Glomerular visceral epithelial cell (primary cell): ENCODE measurements at regions not wholly inside any gene's neighbourhood (a gene's known extent, or its start where the extent isn't known, plus 50 kb on each side); places are given as distances from the start of the nearest gene placed in this dataset.
"Not testable (repeated sequence)": the region's sequence is repeated elsewhere in the genome, so short reads cannot be mapped to it uniquely, and the experiment has no call there.

Experiments
- DNase-seq: peaks from one replicate; pipeline ENCODE4 v3.0.0-alpha.2; 2016; ENCODE audit errors: extremely low spot score

GRCh38 chr7:50856231-50856630 is 73.5 kb upstream of the GRB10 start:
- no peak for DNase-seq

- no peak for DNase-seq
Observed at GRCh38 chr7:50855526-50855925, 72.8 kb upstream of the GRB10 start.

DNA sequence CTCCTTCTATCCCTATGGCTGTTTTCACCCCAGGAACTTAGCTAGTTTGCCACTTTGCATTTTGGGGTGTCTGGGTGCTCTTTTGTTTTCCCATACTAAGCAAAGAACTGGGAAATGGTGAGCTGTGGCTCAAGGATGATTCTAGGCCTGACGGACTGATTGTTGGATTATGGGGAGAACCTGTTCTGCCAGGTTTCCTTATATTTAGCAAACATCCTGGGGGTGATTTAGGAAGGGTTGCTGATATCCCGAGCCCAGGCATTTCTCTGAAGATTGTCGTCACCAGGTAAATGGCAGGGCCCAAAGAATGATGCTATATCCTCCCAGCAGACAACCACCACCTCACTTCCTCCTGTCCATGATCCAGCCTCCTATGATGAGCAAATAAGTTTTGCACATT is 72.1 kb upstream of the GRB10 start:
- DNase-seq, result no peak

DNA sequence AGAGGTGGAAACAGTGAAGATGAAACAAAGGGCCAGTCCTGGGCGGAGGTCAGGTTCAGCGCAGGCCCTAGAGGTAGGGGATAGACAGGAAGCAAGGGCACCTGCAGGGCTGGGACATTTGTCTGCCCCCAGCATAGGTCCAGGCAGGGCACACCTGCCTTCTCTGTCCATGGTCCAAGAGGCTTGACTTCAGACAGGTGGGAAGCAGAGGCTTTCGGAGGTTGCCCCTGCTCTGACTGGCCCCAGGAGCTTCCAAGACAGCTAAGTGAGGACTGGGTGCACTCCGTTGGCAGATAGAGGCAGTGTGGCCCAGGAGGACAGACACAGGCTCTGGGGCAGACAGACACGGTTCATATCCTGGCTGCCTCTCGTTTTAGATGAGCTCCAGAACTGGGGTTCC is 71.6 kb upstream of the GRB10 start:
- DNase-seq, result no peak

DNA sequence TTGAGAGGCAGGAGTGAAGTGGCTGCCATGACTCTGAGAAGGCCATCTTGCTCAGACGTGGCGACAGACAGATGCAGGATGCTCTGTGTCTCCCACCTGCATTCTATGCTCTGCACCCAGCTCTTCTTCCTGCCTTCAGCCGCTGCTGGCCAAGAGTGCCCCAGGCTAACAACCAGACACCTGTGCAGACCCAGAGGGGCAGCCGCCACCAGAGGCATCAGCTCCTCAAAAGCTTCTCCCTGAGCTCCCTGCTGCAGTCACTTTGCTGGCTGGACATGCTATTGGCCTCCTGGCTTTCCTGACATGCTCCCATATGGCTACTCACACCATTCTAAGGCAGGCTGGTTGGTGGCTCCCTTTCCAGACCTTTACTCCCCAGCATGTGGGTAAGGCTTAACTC is 70.6 kb upstream of the GRB10 start:
- DNase-seq, result no peak

- no peak for DNase-seq
Observed at GRCh38 chr7:50852901-50853300, 70.2 kb upstream of the GRB10 start.

DNA sequence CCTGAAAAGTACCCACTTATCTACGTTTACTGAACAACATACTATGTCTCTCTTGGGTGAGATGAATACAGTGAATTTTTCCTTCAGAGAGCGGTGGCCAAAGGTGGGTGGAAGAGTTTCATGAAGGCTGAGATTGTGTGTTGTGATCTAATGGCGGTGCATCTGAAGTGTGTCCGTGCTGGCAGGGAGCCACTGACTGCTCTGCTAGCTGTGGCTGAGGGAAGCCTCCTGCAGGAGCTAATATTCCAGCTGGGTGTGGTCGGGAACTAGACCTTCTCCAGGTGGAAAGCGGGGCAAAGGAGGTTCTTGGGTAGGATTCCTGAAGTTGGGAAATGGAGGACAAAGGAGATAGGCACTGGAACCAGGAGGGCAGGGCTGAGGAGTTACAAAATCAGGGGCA is 69.2 kb upstream of the GRB10 start:
- DNase-seq, result peak; percentile 76

DNA sequence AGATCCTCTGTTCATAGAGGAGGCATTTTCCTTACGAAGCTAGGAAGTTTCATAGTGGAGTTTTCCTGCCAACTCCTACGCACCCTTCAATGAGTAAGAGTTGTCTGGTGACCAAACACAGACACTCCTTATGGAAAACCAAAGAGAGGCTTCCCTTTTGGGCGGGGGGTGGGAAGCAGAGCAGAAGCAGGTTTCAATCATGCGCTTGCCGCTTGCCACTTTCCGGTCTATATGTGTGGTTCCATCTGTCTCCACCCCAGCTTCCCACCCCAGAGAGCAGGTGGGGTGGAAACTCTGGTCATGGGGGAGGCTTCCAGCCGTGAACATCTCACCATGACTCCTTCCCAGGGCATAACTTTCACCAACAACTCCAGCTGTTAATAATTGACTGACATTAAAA is 68.8 kb upstream of the GRB10 start:
- peak; percentile 83 for DNase-seq

GRCh38 chr7:50849991-50850390 is 67.3 kb upstream of the GRB10 start:
- DNase-seq, result no peak

GRCh38 chr7:50848203-50848602 is 65.5 kb upstream of the GRB10 start:
- DNase-seq, result no peak

DNA sequence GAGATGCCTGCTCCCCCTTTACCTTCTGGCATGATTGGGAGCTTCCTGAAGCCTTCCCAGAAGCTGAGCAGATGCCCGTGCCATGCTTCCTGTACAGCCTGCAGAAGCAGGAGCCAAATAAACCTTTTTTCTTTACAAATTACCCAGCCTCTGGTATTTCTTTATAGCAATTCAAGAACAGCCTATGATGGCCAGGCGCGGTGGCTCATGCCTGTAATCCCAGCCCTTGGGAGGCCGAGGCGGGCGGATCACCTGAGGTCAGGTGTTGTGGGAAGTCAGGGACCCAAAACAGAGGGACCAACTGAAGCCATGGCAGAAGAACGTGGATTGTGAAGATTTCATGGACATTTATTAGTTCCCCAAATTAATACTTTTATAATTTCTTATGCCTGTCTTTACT is 62.2 kb upstream of the GRB10 start:
- not testable (repeated sequence) for DNase-seq

- DNase-seq, result no peak
Observed at GRCh38 chr7:50842041-50842440, 59.3 kb upstream of the GRB10 start.

- DNase-seq, result peak; percentile 43
Observed at GRCh38 chr7:50838675-50839377, 56.1 kb upstream of the GRB10 start.

GRCh38 chr7:50837965-50838364 is 55.3 kb upstream of the GRB10 start:
- peak; percentile 62 for DNase-seq

GRCh38 chr7:50836646-50837045 is 54.0 kb upstream of the GRB10 start:
- no peak for DNase-seq

DNA sequence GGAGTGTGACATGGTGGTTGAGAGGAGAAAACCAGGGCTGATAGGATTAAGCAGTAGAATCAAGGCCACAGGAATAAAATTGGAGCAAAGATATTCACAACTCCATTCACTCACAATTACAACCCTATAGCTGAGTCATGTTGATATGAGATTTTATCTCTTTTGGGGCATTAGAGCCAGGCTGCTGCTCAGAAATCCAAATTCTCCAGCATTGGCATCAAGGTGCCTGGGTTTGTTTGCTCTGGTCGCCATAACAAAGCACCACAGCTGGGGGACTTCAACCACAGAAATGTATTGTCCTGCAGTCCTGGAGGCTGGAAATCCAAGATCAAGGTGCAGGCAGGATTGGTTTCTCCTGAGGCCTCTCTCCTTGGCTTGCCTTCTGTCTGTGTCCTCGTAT is 52.5 kb upstream of the GRB10 start:
- peak; percentile 50 for DNase-seq

- DNase-seq, result no peak
Observed at GRCh38 chr7:50834679-50835078, 52.0 kb upstream of the GRB10 start.

DNA sequence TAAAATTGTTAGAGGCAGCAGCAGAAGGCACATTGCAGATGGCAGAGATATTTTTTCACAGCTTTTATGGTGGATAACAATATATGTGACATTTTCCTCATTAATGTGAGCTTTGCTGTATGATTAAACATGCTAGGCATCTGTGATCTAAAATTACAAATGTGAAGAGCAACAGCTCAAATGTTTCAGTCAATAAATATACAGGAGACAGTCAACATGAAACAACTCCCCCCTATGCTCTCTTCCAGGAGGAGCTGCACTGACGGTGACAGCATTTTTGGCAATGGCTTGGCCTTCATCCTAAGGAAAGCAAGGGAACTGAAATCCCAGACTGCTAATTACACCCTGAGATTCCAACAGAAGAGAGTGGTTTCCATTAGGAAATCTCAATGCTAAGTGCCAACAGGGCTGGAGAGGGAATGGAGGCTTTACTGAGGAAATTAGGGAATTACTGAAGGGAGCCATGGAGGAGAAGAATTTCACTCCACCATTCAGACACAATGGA is 51.4 kb upstream of the GRB10 start:
- no peak for DNase-seq

- DNase-seq, result peak; percentile 83
Observed at GRCh38 chr7:50832744-50833143, 50.0 kb upstream of the GRB10 start.
